CD8-positive, alpha-beta memory T cell (primary cell): ENCODE measurements at regions not wholly inside any gene's neighbourhood (a gene's known extent, or its start where the extent isn't known, plus 50 kb on each side); places are given as distances from the start of the nearest gene placed in this dataset.

Experiments
- CTCF ChIA-PET: fragments of 350-600 bp; sonication (Branson Sonifier 250); formaldehyde crosslinking; loops from one replicate; lab custom pipeline; 2021; ENCODE audit warnings: antibody characterized with exemption; lab: Charles Lee
- POLR2A ChIA-PET: fragments of 350-600 bp; sonication (Branson Sonifier 250); formaldehyde crosslinking; loops from one replicate; lab custom pipeline; 2021; ENCODE audit warnings: antibody characterized with exemption; lab: Charles Lee
- DNase-seq, 5 donors: peaks; one replicate each; pipeline versions ENCODE4 v3.0.0 to v3.0.0-alpha.2; 2020 to 2022; ENCODE audit warnings: mixed read lengths in 1 of 5
- H3K27ac ChIP-seq: one replicate; pipeline ENCODE4 v1.7.0; 2013; ENCODE audit warnings: low read depth, mild to moderate bottlenecking, low read length, moderate library complexity
- H3K27me3 ChIP-seq: 2 replicates; pipeline ENCODE4 v1.7.0; 2013; ENCODE audit warnings: low read length, mild to moderate bottlenecking; ENCODE audit not compliant: insufficient read depth, poor library complexity, severe bottlenecking
- H3K36me3 ChIP-seq: 2 replicates; pipeline ENCODE4 v1.7.0; 2013; ENCODE audit warnings: mild to moderate bottlenecking, low read length, moderate library complexity; ENCODE audit not compliant: insufficient read depth
- H3K4me1 ChIP-seq: 2 replicates; pipeline ENCODE4 v1.7.0; 2013; ENCODE audit warnings: mild to moderate bottlenecking, low read length, moderate library complexity; ENCODE audit not compliant: insufficient read depth
- H3K4me3 ChIP-seq: 2 replicates; pipeline ENCODE4 v1.7.0; 2013; ENCODE audit warnings: mild to moderate bottlenecking, low read length
- H3K9me3 ChIP-seq: 2 replicates; pipeline ENCODE4 v1.7.0; 2013; ENCODE audit warnings: mild to moderate bottlenecking, low read length
- H3K27ac Mint-ChIP-seq, 8 donors: one replicate each; pipeline ENCODE4 v1.8.0; 2020 to 2021; ENCODE audit warnings: mixed read lengths in 8 of 8, mild to moderate bottlenecking in 6 of 8, inconsistent platforms in 3 of 8, moderate library complexity in 3 of 8
- H3K27me3 Mint-ChIP-seq, 2 donors: one replicate each; pipeline ENCODE4 v1.8.0; 2020 to 2021; ENCODE audit warnings: mixed read lengths in 2 of 2, mild to moderate bottlenecking in 1 of 2, moderate library complexity in 1 of 2
- H3K36me3 Mint-ChIP-seq, 3 donors: one replicate each; pipeline ENCODE4 v1.8.0; 2020 to 2021; ENCODE audit warnings: mixed read lengths in 3 of 3, inconsistent platforms in 1 of 3, mild to moderate bottlenecking in 1 of 3
- H3K4me1 Mint-ChIP-seq, 3 donors: one replicate each; pipeline ENCODE4 v1.8.0; 2020 to 2021; ENCODE audit warnings: mixed read lengths in 3 of 3, inconsistent platforms in 1 of 3, mild to moderate bottlenecking in 1 of 3
- H3K4me3 Mint-ChIP-seq, 7 donors: one replicate each; pipeline ENCODE4 v1.8.0; 2020 to 2021; ENCODE audit warnings: mixed read lengths in 7 of 7, mild to moderate bottlenecking in 6 of 7, moderate library complexity in 4 of 7, inconsistent platforms in 2 of 7
- H3K9me3 Mint-ChIP-seq, 5 donors: one replicate each; pipeline ENCODE4 v1.8.0; 2020 to 2022; ENCODE audit warnings: mixed read lengths in 5 of 5, mild to moderate bottlenecking in 3 of 5, moderate library complexity in 2 of 5, inconsistent platforms in 1 of 5

GRCh38 chr16:13391337-13391736, 489.9 kb downstream of the SHISA9 start:
- Mint-ChIP-seq H3K9me3 (peaks cover 7 to 20% (median 17%) of the 10 kb centered on the region in 5 donors), H3K27ac (no peak overlapping the region), H3K27me3 (no peaks in the 10 kb centered on the region), H3K4me3 (no peak overlapping the region), H3K36me3 (no peaks in the 10 kb centered on the region), H3K4me1 (no peaks in the 10 kb centered on the region)
- H3K9me3 ChIP-seq, result no peaks in the 10 kb centered on the region
- CTCF ChIA-PET, result no interaction called here
- H3K27me3 ChIP-seq, result no peaks in the 10 kb centered on the region
- H3K27ac ChIP-seq, result no peak overlapping the region
- DNase-seq, result no peak
- no peak overlapping the region for H3K4me3 ChIP-seq
- no peaks in the 10 kb centered on the region for H3K4me1 ChIP-seq
- POLR2A ChIA-PET, result no interaction called here
- H3K36me3 ChIP-seq, result no peaks in the 10 kb centered on the region

GRCh38 chr16:13392341-13392740, 490.9 kb downstream of the SHISA9 start:
- Histone ChIP-seq H3K9me3 (no peaks in the 10 kb centered on the region), H3K27me3 (no peaks in the 10 kb centered on the region), H3K4me1 (no peaks in the 10 kb centered on the region), H3K27ac (no peak overlapping the region), H3K4me3 (no peak overlapping the region), H3K36me3 (no peaks in the 10 kb centered on the region)
- H3K27ac Mint-ChIP-seq, result no peak overlapping the region
- no peaks in the 10 kb centered on the region for H3K27me3 Mint-ChIP-seq
- peaks cover 0 to 16% (median 11%) of the 10 kb centered on the region in 5 donors for H3K9me3 Mint-ChIP-seq
- ChIA-PET POLR2A (no interaction called here), CTCF (no interaction called here)
- H3K4me3 Mint-ChIP-seq, result no peak overlapping the region
- H3K36me3 Mint-ChIP-seq, result no peaks in the 10 kb centered on the region
- H3K4me1 Mint-ChIP-seq, result no peaks in the 10 kb centered on the region
- no peak for DNase-seq

- no peak overlapping the region for H3K27ac Mint-ChIP-seq
- Histone ChIP-seq H3K4me1 (no peaks in the 10 kb centered on the region), H3K27ac (no peak overlapping the region), H3K36me3 (no peaks in the 10 kb centered on the region), H3K9me3 (no peaks in the 10 kb centered on the region), H3K27me3 (no peaks in the 10 kb centered on the region), H3K4me3 (no peak overlapping the region)
- H3K9me3 Mint-ChIP-seq, result peaks cover 0 to 10% (median 6%) of the 10 kb centered on the region in 5 donors
- H3K4me1 Mint-ChIP-seq, result no peaks in the 10 kb centered on the region
- H3K4me3 Mint-ChIP-seq, result no peak overlapping the region
- no peak for DNase-seq
- H3K36me3 Mint-ChIP-seq, result no peaks in the 10 kb centered on the region
- CTCF ChIA-PET, result no interaction called here
- no peaks in the 10 kb centered on the region for H3K27me3 Mint-ChIP-seq
- POLR2A ChIA-PET, result no interaction called here
Observed at GRCh38 chr16:13393816-13394215, 492.4 kb downstream of the SHISA9 start.

GRCh38 chr16:13394488-13394887, 493.1 kb downstream of the SHISA9 start:
- Histone ChIP-seq H3K27ac (no peak overlapping the region), H3K9me3 (no peaks in the 10 kb centered on the region), H3K4me1 (no peaks in the 10 kb centered on the region), H3K4me3 (no peak overlapping the region), H3K27me3 (no peaks in the 10 kb centered on the region), H3K36me3 (no peaks in the 10 kb centered on the region)
- DNase-seq, result no peak
- ChIA-PET POLR2A (no interaction called here), CTCF (no interaction called here)
- H3K36me3 Mint-ChIP-seq, result no peaks in the 10 kb centered on the region
- peaks cover 0 to 10% (median 2%) of the 10 kb centered on the region in 5 donors for H3K9me3 Mint-ChIP-seq
- H3K4me1 Mint-ChIP-seq, result no peaks in the 10 kb centered on the region
- H3K27ac Mint-ChIP-seq, result no peak overlapping the region
- no peaks in the 10 kb centered on the region for H3K27me3 Mint-ChIP-seq
- H3K4me3 Mint-ChIP-seq, result no peak overlapping the region

GRCh38 chr16:13397126-13397525, 495.7 kb downstream of the SHISA9 start:
- Histone ChIP-seq H3K27ac (no peak overlapping the region), H3K9me3 (no peaks in the 10 kb centered on the region), H3K36me3 (no peaks in the 10 kb centered on the region), H3K27me3 (no peaks in the 10 kb centered on the region), H3K4me3 (no peak overlapping the region), H3K4me1 (no peaks in the 10 kb centered on the region)
- ChIA-PET CTCF (no interaction called here), POLR2A (no interaction called here)
- Mint-ChIP-seq H3K4me1 (no peaks in the 10 kb centered on the region), H3K4me3 (no peak overlapping the region), H3K27ac (no peak overlapping the region), H3K9me3 (peaks cover 0 to 13% (median 4%) of the 10 kb centered on the region in 5 donors), H3K27me3 (peaks cover 0 to 2% of the 10 kb centered on the region in 2 donors), H3K36me3 (no peaks in the 10 kb centered on the region)
- DNase-seq, result no peak

- H3K9me3 ChIP-seq, result no peaks in the 10 kb centered on the region
- POLR2A ChIA-PET, result no interaction called here
- no peaks in the 10 kb centered on the region for H3K36me3 ChIP-seq
- Mint-ChIP-seq H3K27ac (no peak overlapping the region), H3K4me3 (no peak overlapping the region), H3K36me3 (no peaks in the 10 kb centered on the region), H3K9me3 (peaks cover 3 to 21% (median 13%) of the 10 kb centered on the region in 5 donors), H3K27me3 (peaks cover 0 to 3% of the 10 kb centered on the region in 2 donors), H3K4me1 (no peaks in the 10 kb centered on the region)
- CTCF ChIA-PET, result no interaction called here
- no peak overlapping the region for H3K4me3 ChIP-seq
- no peak overlapping the region for H3K27ac ChIP-seq
- no peaks in the 10 kb centered on the region for H3K4me1 ChIP-seq
- H3K27me3 ChIP-seq, result no peaks in the 10 kb centered on the region
- DNase-seq, result no peak
Observed at GRCh38 chr16:13401641-13402040, 500.2 kb downstream of the SHISA9 start.

GRCh38 chr16:13402601-13403000, 501.2 kb downstream of the SHISA9 start:
- peaks cover 3 to 21% (median 15%) of the 10 kb centered on the region in 5 donors for H3K9me3 Mint-ChIP-seq
- no peaks in the 10 kb centered on the region for H3K36me3 Mint-ChIP-seq
- no peaks in the 10 kb centered on the region for H3K36me3 ChIP-seq
- no peaks in the 10 kb centered on the region for H3K9me3 ChIP-seq
- CTCF ChIA-PET, result no interaction called here
- H3K27me3 Mint-ChIP-seq, result peaks cover 0 to 3% of the 10 kb centered on the region in 2 donors
- H3K4me3 ChIP-seq, result no peak overlapping the region
- H3K27ac Mint-ChIP-seq, result no peak overlapping the region
- DNase-seq, result no peak
- H3K27me3 ChIP-seq, result no peaks in the 10 kb centered on the region
- no peak overlapping the region for H3K27ac ChIP-seq
- H3K4me3 Mint-ChIP-seq, result no peak overlapping the region
- no peaks in the 10 kb centered on the region for H3K4me1 ChIP-seq
- H3K4me1 Mint-ChIP-seq, result no peaks in the 10 kb centered on the region
- POLR2A ChIA-PET, result no interaction called here

GRCh38 chr16:13403326-13403725, 501.9 kb downstream of the SHISA9 start:
- Histone ChIP-seq H3K4me3 (no peak overlapping the region), H3K9me3 (no peaks in the 10 kb centered on the region), H3K27ac (no peak overlapping the region), H3K4me1 (no peaks in the 10 kb centered on the region), H3K36me3 (no peaks in the 10 kb centered on the region), H3K27me3 (no peaks in the 10 kb centered on the region)
- H3K4me3 Mint-ChIP-seq, result no peak overlapping the region
- ChIA-PET CTCF (no interaction called here), POLR2A (no interaction called here)
- no peaks in the 10 kb centered on the region for H3K36me3 Mint-ChIP-seq
- H3K9me3 Mint-ChIP-seq, result peaks cover 3 to 21% (median 13%) of the 10 kb centered on the region in 5 donors
- H3K27me3 Mint-ChIP-seq, result peaks cover 0 to 3% of the 10 kb centered on the region in 2 donors
- no peak for DNase-seq
- no peaks in the 10 kb centered on the region for H3K4me1 Mint-ChIP-seq
- no peak overlapping the region for H3K27ac Mint-ChIP-seq

- no peak overlapping the region for H3K27ac ChIP-seq
- CTCF ChIA-PET, result no interaction called here
- no peaks in the 10 kb centered on the region for H3K36me3 Mint-ChIP-seq
- H3K27me3 ChIP-seq, result no peaks in the 10 kb centered on the region
- no peak for DNase-seq
- no peaks in the 10 kb centered on the region for H3K36me3 ChIP-seq
- H3K4me1 Mint-ChIP-seq, result no peaks in the 10 kb centered on the region
- H3K9me3 ChIP-seq, result no peaks in the 10 kb centered on the region
- POLR2A ChIA-PET, result no interaction called here
- no peak overlapping the region for H3K27ac Mint-ChIP-seq
- H3K4me3 ChIP-seq, result no peak overlapping the region
- no peaks in the 10 kb centered on the region for H3K4me1 ChIP-seq
- peaks cover 0 to 7% (median 5%) of the 10 kb centered on the region in 5 donors for H3K9me3 Mint-ChIP-seq
- H3K4me3 Mint-ChIP-seq, result no peak overlapping the region
- no peaks in the 10 kb centered on the region for H3K27me3 Mint-ChIP-seq
Observed at GRCh38 chr16:13414154-13414553, 505.8 kb upstream of the ERCC4 start.
